A549 (cell line): ENCODE measurements at regions not wholly inside any gene's neighbourhood (a gene's known extent, or its start where the extent isn't known, plus 50 kb on each side); places are given as distances from the start of the nearest gene placed in this dataset.

Experiments
- ATAC-seq, 2 experiments: fragments of 200-7000 bp in 1 of 2; fragments of >200 bp in 1 of 2; cut with Nextera tagmentation in 1 of 2; cut with Tn5 transposase in 1 of 2; 3 replicates each; pipeline versions ENCODE4 v1.8.0 to v1.9.1; 2018 to 2020; ENCODE audit warnings: mild to moderate bottlenecking in 1 of 2, moderate library complexity in 1 of 2
- CTCF ChIA-PET: fragments of 300-600 bp; sonication (Branson Sonifier 250); formaldehyde crosslinking; extraction: SDS; loops from one replicate; lab custom pipeline; 2021; ENCODE audit warnings: antibody characterized with exemption, inconsistent platforms; lab: Yijun Ruan, JAX
- POLR2A ChIA-PET: fragments of 350-600 bp; formaldehyde crosslinking; extraction: SDS; loops from one replicate; lab custom pipeline; 2021; ENCODE audit warnings: antibody characterized with exemption, inconsistent platforms; lab: Yijun Ruan, JAX
- DNase-seq, 2 experiments: peaks; one replicate each; pipeline versions ENCODE4 v3.0.0 to v3.0.0-alpha.2; 2011 to 2016; ENCODE audit warnings: low read depth in 1 of 2, low spot score in 1 of 2
- FAIRE-seq: peaks from 2 replicates; lab custom pipeline; 2011; peaks lifted over from hg19 to GRCh38; lab: Jason Lieb, UNC
- H3K27ac ChIP-seq, 2 experiments: fragments of >200 bp; sonication (Bioruptor Twin); formaldehyde crosslinking; 3 replicates each; pipeline ENCODE4 v1.5.1; 2016 to 2017
- H3K4me1 ChIP-seq: fragments of >200 bp; sonication (Bioruptor Twin); formaldehyde crosslinking; 3 replicates; pipeline ENCODE4 v1.6.1; 2016
- H3K4me2 ChIP-seq: fragments of >200 bp; sonication (Bioruptor Twin); formaldehyde crosslinking; 3 replicates; pipeline ENCODE4 v1.6.1; 2016
- H3K4me3 ChIP-seq: fragments of >200 bp; sonication (Bioruptor Twin); formaldehyde crosslinking; 3 replicates; pipeline ENCODE4 v1.5.1; 2016
- H3K9me3 ChIP-seq: fragments of >200 bp; sonication (Bioruptor Twin); formaldehyde crosslinking; 3 replicates; pipeline ENCODE4 v1.6.1; 2016
- CHD2 ChIP-seq: fragments of 150-350 bp; IDR thresholded peaks from 2 replicates; pipeline ENCODE4 v1.6.1; 2014; ENCODE audit warnings: low read length; ENCODE audit not compliant: partially characterized antibody
- E2F6 ChIP-seq: IDR thresholded peaks from 2 replicates; pipeline ENCODE4 v1.6.1; 2012; ENCODE audit warnings: low read depth, borderline replicate concordance
- EHF ChIP-seq: fragments of 250-450 bp; sonication (Bioruptor Pico); IDR thresholded peaks from 2 replicates; pipeline ENCODE4 v1.5.0; 2020; ENCODE audit warnings: mild to moderate bottlenecking
- EP300 ChIP-seq, 2 experiments: fragments of >200 bp; sonication (Bioruptor Twin); formaldehyde crosslinking; IDR thresholded peaks; 2 replicates in 1 of 2; 3 replicates in 1 of 2; pipeline ENCODE4 v1.6.1; 2016 to 2017
- ESRRA ChIP-seq: fragments of 150-350 bp; IDR thresholded peaks from 2 replicates; pipeline ENCODE4 v1.6.1; 2014; ENCODE audit warnings: mild to moderate bottlenecking, low read length, borderline replicate concordance
- FOSB ChIP-seq: fragments of 250-450 bp; sonication (Bioruptor Pico); IDR thresholded peaks from 2 replicates; pipeline ENCODE4 v1.5.0; 2020; ENCODE audit warnings: mild to moderate bottlenecking, moderate library complexity
- FOSL2 ChIP-seq, 2 experiments: fragments of 450-650 bp in 1 of 2; fragments of >200 bp in 1 of 2; sonication (Bioruptor Twin) in 1 of 2; formaldehyde crosslinking; IDR thresholded peaks; 2 replicates each; pipeline versions ENCODE4 v1.5.0 to v1.6.1; 2016 to 2020; ENCODE audit warnings: mild to moderate bottlenecking in 1 of 2, moderate library complexity in 1 of 2
- HOXB13 ChIP-seq: fragments of 250-450 bp; sonication (Bioruptor Pico); IDR thresholded peaks from 2 replicates; pipeline ENCODE4 v1.5.0; 2020; ENCODE audit warnings: low read depth, mild to moderate bottlenecking, moderate library complexity
- HOXB5 ChIP-seq: fragments of 250-450 bp; sonication (Bioruptor Pico); IDR thresholded peaks from 2 replicates; pipeline ENCODE4 v1.5.0; 2020; ENCODE audit warnings: mild to moderate bottlenecking, moderate library complexity
- KDM5A ChIP-seq: fragments of 200-600 bp; sonication (generic); IDR thresholded peaks from 2 replicates; pipeline ENCODE4 v1.6.1; 2016; ENCODE audit warnings: antibody characterized with exemption, mild to moderate bottlenecking
- MAX ChIP-seq: IDR thresholded peaks from 2 replicates; pipeline ENCODE4 v1.6.1; 2012
- MYC ChIP-seq: IDR thresholded peaks from 2 replicates; pipeline ENCODE4 v1.6.1; 2012; ENCODE audit warnings: mild to moderate bottlenecking, inconsistent platforms, low read length, improper control_type of control experiment, borderline replicate concordance
- NR3C1 ChIP-seq: fragments of >200 bp; sonication (Bioruptor Twin); formaldehyde crosslinking; IDR thresholded peaks from 3 replicates; pipeline ENCODE4 v1.6.1; 2017
- RAD21 ChIP-seq, 2 experiments: fragments of >200 bp in 1 of 2; sonication (Bioruptor Twin) in 1 of 2; formaldehyde crosslinking in 1 of 2; IDR thresholded peaks in 1 of 2; conservative IDR thresholded peaks in 1 of 2; 2 replicates in 1 of 2; 3 replicates in 1 of 2; pipeline ENCODE4 v1.6.1; 2012 to 2018; ENCODE audit warnings: inconsistent platforms in 1 of 2
- REST ChIP-seq: fragments of 200-600 bp; sonication (generic); IDR thresholded peaks from 2 replicates; pipeline ENCODE4 v1.6.1; 2016; ENCODE audit warnings: antibody characterized with exemption, mild to moderate bottlenecking, moderate library complexity
- SMC3 ChIP-seq: fragments of >200 bp; sonication (Bioruptor Twin); formaldehyde crosslinking; IDR thresholded peaks from 3 replicates; pipeline ENCODE4 v1.6.1; 2018; ENCODE audit warnings: inconsistent platforms
- ZSCAN20 ChIP-seq: fragments of 250-450 bp; sonication (Bioruptor Pico); IDR thresholded peaks from 2 replicates; pipeline ENCODE4 v1.8.0; 2022; ENCODE audit warnings: mild to moderate bottlenecking, moderate library complexity
- WGBS: methylation state at CpG from one replicate; pipeline ENCODE4 v1.1.6; 2017; ENCODE audit errors: missing lambda C conversion rate; 5-methylcytosine and 5-hydroxymethylcytosine counted together

- DNase-seq, result no peak
- no peak for ATAC-seq
- H3K4me1 ChIP-seq, result no peaks in the 10 kb centered on the region
- no peak for FAIRE-seq
- no peak overlapping the region for H3K27ac ChIP-seq
- TF ChIP-seq KDM5A, result no peak
- TF ChIP-seq EP300 (IDR thresholded peaks at IDR 0.05), result no peak
- no peak for TF ChIP-seq FOSL2 (IDR thresholded peaks at IDR 0.05)
- no peak for TF ChIP-seq FOSL2 (CRISPR knock-in tag; IDR thresholded peaks at IDR 0.05)
- no peak for TF ChIP-seq HOXB5
- no peak for TF ChIP-seq RAD21 (conservative IDR thresholded peaks at IDR 0.05 in 1 of 2, IDR thresholded peaks at IDR 0.05 in 1 of 2)
- TF ChIP-seq MAX, result no peak
- no peak for TF ChIP-seq E2F6
- no peak for TF ChIP-seq HOXB13 (CRISPR knock-in tag)
- TF ChIP-seq ESRRA, result no peak
- TF ChIP-seq SMC3, result no peak
- ChIA-PET POLR2A (no interaction called here), CTCF (no interaction called here)
- H3K4me3 ChIP-seq, result no peak overlapping the region
- no peak overlapping the region for H3K4me2 ChIP-seq
- H3K9me3 ChIP-seq, result no peaks in the 10 kb centered on the region
Observed at GRCh38 chr16:50916040-50916439, 174.2 kb downstream of the CYLD start.

GRCh38 chr16:50915120-50915519 lies 173.2 kb downstream of the CYLD start:
- no peaks in the 10 kb centered on the region for H3K4me1 ChIP-seq
- ChIA-PET POLR2A (no interaction called here), CTCF (no interaction called here)
- no peak for TF ChIP-seq FOSB (CRISPR knock-in tag)
- no peak for TF ChIP-seq MYC
- TF ChIP-seq NR3C1, result no peak
- no peak for TF ChIP-seq EHF (CRISPR knock-in tag)
- no peak for TF ChIP-seq CHD2
- no peak for TF ChIP-seq REST
- no peak for TF ChIP-seq FOSL2 (IDR thresholded peaks at IDR 0.05)
- no peak for TF ChIP-seq FOSL2 (CRISPR knock-in tag; IDR thresholded peaks at IDR 0.05)
- no peak for TF ChIP-seq ESRRA
- no peak for FAIRE-seq
- H3K4me2 ChIP-seq, result no peak overlapping the region
- no peak for DNase-seq
- H3K4me3 ChIP-seq, result no peak overlapping the region
- no peak for ATAC-seq
- WGBS, result 10% methylated on average over 2 of the region's 2 CpGs
- H3K9me3 ChIP-seq, result no peaks in the 10 kb centered on the region
- no peak overlapping the region for H3K27ac ChIP-seq

GRCh38 chr16:50910736-50911100 lies 168.8 kb downstream of the CYLD start:
- Histone ChIP-seq H3K27ac (no peak overlapping the region), H3K9me3 (no peaks in the 10 kb centered on the region), H3K4me2 (no peak overlapping the region), H3K4me3 (no peak overlapping the region), H3K4me1 (no peaks in the 10 kb centered on the region)
- no peak for DNase-seq
- WGBS, result 33% methylated on average over 10 of the region's 10 CpGs
- POLR2A ChIA-PET, result no interaction called here
- no peak for FAIRE-seq
- ATAC-seq, result no peak
- CTCF ChIA-PET, result interaction anchor here (1.0 kb wide), 1 partner anchor 15 kb away, joined by 3 read pairs; no protein-coding TSS in a partner anchor
- no peak for TF ChIP-seq ZSCAN20 (CRISPR knock-in tag)
